HG03571 (cell line): ENCODE measurements at regions not wholly inside any gene's neighbourhood (a gene's known extent, or its start where the extent isn't known, plus 50 kb on each side); places are given as distances from the start of the nearest gene placed in this dataset.
"Not testable (repeated sequence)": the region's sequence is repeated elsewhere in the genome, so short reads cannot be mapped to it uniquely, and the experiment has no call there.

Source experiments
- ATAC-seq: cut with Tn5 transposase; IDR thresholded peaks from one replicate; pipeline ENCODE4 v1.9.1; 2021; ENCODE audit not compliant: unreplicated experiment

DNA sequence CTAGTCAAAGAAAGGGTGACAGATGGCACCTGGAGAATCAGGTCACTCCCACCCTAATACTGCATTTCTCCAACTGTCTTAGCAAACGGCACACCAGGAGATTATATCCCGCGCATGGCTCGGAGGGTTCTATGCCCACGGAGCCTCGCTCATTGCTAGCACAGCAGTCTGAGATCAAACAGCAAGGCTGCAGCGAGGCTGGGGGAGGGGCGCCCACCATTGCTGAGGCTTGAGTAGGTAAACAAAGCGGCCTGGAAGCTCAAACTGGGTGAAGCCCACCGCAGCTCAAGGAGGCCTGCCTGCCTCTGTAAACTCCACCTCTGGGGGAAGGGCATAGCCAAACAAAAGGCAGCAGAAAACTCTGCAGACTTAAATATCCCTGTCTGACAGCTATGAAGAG, 268.1 kb upstream of the GRM3 start:
- not testable (repeated sequence) for ATAC-seq

DNA sequence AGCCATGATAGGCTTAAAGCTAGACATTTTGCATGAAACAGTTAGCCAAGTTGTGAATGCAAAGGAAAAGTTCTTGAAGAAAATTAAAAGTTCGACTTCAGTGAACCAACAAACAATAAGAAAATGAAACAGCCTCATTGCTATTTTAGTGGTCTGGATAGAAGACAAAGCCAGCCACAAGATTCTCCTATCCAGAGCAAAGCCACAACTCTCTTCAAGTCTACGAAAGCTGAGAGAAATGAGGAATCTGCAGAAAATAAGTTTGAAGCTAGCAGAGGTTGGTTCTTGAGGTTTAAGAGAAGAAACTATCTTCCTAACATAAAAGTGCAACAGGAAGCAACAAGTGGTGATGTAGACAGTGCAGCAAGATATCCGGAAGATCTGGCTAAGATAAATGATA, 271.4 kb upstream of the GRM3 start:
- no peak for ATAC-seq

DNA sequence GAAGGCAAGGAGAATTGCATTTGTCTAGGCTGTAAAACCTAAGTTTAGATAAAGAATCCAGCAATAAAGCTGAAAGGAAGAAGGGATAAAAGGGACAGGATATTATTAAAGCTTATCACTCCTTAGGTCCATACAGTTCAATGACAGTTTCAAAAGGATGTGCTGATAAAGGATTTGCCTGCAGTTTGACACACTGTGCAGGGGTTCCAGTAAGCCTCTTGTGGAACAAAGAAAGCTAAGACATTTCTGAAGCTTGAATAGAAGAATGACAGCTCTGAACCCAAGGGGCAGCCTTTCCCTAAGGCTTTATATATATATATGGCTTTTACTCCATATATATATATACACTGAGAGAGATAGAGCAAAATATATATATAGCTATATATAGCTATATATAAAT, 276.8 kb upstream of the GRM3 start:
- ATAC-seq = no peak

DNA sequence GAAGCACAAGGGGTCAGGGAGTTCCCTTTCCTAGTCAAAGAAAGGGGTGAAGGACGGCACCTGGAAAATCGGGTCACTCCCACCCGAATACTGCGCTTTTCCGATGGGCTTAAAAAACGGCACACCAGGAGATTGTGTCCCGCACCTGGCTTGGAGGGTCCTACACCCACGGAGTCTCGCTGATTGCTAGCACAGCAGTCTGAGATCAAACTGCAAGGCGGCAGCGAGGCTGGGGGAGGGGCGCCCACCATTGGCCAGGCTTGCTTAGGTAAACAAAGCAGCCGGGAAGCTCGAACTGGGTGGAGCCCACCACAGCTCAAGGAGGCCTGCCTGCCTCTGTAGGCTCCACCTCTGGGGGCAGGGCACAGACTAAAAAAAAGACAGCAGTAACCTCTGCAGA, 303.3 kb upstream of the GRM3 start:
- ATAC-seq = not testable (repeated sequence)

DNA sequence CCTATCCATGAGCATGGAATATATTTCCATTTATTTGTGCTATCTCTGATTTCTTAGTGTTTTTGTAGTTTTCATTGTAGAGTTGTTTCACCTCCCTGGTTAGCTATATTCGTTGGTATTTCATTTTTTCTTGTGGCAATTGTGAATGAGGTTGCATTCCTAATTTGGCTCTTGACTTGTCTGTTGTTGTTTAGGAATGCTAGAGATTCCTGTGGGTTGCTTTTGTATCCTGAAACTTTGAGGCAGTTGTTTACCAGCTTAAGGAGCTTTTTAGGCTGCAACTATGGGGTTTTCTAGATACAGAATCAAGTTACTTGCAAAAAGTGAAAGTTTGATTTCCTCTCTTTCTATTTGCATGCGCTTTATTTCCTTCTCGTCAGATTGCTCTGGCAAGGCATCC, 304.7 kb upstream of the GRM3 start:
- no peak for ATAC-seq

DNA sequence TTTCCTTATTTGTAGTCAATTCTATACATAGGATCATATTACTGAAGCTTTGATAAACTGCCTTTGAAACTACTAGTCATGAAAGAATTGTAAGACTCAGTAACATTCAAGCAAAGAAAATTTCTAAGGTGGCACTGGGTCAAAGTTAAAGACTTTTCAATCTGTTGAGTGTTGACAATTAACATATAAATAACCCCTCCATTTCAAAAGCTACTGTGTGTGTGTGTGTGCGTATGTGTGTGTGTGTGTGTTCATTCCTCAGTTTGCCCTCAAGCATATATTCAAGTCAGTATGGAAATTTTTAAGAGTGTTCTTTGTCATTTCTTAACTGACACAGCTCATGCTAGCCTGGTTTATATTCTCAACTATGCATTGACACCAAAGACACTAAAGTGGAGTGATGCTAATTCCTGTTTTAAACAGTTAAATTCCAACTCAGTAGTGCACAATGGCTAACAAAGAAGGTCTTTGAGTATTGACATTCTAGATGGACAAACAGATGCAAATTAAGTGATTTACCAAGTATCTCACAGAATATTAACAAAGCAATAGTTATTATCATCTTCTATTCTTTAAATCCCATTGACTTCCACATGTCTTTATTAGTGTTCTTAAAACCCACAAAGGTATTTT, 314.8 kb upstream of the GRM3 start:
- no peak for ATAC-seq

DNA sequence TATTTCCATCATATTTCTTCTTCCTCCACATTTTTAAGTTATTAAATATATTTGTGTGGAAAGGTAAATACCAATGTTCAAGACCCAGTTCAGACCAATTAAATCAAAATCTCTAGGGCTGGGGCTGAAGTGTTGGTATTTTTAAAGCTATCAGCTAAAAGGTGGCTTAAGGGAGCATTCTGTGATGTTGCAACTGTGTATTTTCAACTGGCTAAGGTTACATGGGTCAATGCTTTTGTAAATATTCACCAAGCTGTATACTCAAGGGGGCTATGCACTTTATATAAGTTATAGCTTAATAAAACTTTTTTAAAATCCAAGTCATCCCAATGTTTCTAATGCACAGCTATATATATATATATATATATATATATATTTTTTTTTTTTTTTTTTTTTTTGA, 316.9 kb upstream of the GRM3 start:
- ATAC-seq = no peak

DNA sequence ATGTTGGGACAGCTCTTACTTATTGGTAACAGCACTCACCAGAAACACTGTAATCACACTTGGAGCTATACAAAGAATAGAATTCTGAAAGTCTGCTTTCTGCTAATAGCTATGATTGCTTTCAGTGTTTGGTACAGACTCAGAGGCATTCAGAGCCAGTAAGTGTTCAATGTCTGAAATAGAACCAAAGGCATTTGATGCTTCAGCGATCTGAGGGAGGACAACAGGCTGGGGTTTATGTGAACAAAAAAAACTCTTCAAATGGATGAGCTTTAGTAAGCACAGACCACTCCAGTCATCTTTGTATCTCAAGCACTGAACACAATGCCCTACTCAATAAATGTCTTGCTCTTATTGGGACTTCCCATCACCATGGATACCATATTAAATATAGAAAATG, 322.8 kb upstream of the GRM3 start:
- ATAC-seq = no peak

DNA sequence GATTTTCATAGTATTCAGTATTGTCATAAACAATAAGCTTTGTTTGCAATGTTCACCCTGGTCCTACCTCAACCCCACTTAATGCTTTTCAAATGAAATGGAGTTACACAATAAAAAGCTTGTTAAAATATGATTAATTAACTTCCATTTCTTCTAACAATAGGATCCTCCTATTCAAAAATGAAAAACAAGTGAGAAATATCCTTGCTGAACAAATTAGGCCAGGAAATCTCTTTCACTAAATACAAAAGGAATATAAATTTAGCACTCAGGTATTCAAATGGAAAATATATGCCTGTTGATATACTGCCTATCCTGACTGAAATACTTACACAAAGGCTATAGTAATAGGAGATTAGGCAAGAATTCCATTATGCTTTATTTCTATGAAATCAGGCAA, 323.4 kb upstream of the GRM3 start:
- no peak for ATAC-seq

DNA sequence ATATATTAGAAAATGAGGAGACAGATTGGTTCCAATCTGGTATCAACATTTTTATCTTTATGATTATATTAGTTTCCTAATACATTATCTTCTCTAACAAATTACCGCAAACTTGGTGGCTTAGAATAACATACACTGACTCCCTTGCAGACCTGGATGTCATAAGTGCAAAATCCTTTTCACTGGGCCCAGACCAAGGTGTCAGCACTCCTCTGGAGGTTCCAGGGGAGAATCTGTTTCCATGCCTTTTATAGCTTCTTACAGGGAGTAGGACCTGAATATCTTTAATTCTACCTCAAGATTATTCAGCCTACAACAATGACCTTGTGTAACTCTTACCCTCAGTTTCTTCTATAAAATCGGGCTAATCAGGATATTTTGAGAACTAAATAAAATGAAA, 329.9 kb upstream of the GRM3 start:
- ATAC-seq = no peak

DNA sequence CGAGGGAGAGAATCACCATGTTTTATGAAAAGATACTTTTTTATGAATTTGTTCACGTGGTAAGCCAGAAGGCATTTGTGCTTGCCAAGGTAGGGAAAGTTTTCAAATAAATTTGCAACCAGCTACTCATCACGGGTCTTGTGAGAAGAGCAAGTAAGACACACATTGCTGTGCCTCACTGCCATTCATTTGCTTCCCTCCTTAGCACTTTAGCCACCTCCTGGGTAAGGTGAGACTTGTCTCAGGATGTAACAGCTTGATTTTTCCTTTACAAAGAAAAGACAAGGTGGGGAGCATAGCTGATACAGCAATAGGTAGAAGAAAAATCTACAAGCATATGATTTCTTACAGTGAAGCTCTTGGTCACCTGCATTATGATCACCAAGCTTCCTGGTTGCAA, 342.4 kb upstream of the GRM3 start:
- no peak for ATAC-seq

DNA sequence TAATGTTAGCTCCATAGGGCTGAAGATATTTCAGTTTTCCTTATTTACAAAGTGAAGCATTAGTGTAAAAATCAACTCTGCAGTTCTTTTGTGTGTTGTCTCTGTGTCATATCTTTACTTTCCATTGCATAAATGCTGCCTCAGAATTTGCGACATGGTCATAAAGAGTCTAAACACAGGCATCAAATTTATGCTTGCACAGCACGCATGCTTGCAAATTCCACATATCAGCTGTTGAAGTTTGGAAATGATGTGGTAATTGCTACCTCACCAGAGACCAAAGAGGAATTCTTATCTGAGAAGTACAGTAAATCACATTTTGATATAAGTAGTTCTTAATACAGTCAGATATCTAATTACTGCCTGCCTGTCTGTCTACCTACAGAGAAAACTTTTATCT, 348.2 kb upstream of the GRM3 start:
- ATAC-seq = no peak

DNA sequence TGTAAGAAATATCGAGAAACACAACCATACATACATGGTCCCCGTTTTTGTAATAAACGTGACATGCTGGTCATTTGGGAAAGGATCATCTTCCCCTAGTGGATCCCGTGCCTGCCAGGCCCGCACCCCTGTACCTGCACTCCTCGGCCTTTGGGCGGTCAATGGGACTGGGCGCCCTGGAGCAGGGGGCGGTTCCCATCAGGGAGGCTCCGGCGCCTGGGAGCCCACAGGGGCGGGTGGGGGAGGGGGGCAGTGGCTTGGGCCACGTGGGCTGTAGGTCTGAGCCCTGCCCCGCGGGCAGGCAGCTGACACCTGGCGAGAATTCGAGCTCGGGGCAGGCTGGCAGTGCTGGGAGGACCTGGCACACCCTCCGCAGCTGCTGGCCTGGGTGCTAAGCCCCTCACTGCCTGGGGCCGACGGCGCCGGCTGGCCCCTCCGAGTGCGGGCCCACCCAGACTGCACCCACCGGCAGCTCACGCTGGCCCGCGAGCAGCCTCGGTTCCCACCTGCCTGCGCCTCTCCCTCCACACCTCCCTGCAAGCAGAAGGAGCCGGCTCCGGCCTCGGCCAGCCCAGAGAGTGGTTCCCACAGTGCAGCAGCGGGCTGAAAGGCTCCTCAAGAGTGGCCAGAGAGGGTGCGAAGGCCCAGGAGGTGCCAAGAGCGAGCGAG, 361.6 kb upstream of the GRM3 start:
- ATAC-seq = no peak

DNA sequence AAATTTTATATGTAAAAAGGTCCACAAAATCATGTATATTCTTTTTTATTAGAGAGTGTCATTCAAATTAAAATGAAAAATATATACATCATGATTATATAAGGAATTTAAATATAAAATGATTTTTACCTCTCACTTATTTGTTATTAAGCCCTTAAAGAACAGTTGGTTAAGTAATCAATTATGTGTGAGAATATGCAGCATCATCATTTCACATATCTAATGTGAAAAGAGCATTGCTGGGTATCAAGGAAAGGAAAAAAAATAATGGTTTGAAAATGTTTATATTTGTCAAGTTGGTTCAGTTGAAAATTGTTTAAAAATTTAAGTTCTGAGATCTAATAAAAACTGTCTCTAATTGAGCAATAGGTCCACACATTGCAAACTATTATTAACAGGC, 363.6 kb upstream of the GRM3 start:
- ATAC-seq = no peak

DNA sequence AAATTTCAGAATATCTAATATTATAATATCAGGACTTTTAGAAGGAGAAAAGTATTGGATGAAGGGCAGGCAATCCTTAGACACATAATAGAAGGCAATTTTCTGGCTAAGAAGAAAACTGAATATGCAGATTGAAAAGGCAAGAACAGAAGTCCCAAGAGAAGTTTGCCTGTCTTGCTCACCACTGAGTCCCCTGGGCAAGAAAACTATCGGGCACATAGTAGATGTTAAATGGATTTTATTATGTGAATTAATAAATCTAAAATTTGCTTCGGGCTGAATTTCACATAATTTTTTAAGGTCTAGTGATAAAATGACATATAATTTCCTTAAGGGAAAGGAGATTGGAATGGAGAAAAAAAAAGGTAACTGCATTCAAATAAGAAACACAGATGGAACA, 380.9 kb upstream of the GRM3 start:
- ATAC-seq = no peak

DNA sequence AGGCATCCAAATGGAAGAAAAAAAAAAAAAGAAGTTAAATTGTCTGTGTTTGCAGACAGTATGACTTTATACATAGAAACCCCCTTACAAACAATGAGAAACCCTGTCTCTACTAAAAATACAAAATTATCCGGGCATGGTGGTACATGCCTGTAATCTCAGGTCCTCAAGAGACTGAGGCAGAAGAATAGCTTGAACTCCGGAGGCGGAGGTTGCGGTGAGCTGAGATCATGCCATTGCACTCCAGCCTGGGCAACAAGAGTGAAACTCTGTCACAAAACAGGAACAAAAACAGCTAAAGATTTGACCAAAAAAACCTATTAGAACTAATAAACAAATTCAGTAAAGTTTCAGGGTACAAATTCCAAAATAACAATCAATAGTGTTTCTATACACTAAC, 385.8 kb upstream of the GRM3 start:
- no peak for ATAC-seq

DNA sequence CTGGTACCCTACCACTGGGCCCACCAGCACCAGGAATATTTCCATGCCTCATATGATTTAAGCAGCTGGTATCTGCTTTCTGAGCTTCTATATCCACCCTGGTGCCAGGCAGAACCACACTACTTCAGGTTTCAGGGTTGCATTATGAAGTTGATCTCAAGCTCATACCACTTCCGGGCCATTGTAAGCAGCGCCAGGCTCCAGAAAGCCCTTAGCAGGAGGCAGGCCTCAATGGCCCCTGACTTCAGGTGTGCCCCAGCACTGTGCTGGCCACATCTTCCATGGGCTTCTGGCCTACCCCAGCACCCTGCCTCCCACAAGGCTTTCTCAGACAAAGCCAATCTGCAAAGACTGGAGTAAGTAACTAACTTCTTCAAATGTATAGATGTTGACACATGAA, 391.3 kb upstream of the GRM3 start:
- no peak for ATAC-seq

DNA sequence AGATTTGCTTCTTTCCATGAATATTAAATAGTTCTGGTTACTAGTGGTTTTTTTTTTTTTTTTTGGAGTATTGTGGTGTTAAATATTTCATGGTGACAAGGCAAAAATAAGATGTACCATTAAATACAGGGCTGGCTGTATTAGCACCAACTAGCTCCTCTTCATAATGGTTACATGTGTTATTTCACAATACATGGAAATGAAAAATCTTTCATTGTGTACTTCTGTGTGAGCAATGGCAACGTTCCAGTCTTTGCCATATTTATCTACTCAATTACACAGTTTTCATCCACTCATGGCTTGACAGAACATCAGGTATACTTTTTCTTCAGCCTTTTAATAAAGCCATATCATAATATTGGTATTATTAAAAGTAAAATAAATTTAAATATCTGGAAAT, 394.7 kb upstream of the GRM3 start:
- no peak for ATAC-seq

DNA sequence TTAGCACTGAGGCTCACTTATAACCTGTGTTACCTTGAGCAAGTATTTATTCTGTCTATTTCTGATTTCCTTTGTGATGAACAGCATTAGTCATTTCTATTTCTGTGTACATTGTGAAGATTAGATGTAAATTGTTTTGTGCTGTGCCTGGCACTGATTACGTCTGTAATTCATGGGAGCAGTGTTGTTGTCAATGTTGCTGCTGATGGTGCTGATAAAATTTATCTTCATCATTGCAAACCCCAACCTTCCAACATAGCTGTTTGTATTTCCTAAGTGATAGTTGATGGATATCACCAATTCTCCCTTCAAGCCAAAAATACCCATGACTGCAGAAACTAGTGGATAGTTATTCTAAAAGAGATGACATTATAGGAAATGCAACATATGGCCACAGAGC, 400.5 kb upstream of the GRM3 start:
- no peak for ATAC-seq

DNA sequence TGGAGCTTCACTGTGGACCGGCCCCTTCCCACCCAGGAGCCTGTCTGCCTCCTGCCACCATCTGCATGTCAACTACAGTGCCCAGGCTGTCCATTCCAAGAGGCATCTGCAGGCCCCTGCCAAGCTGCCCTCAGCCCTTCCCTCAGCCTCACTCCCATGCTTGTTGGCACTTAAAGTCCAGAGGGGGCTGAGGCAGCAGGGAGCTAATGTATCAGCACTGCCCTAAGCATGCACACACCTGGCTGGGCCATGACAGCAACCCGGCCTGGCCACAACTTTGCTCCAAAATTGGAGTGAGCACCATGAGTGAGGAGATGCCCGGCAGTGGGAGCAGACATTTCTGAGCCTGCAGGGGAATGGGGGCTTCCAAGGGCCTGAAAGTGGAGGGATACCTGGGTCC, 417.5 kb upstream of the GRM3 start:
- ATAC-seq = no peak

DNA sequence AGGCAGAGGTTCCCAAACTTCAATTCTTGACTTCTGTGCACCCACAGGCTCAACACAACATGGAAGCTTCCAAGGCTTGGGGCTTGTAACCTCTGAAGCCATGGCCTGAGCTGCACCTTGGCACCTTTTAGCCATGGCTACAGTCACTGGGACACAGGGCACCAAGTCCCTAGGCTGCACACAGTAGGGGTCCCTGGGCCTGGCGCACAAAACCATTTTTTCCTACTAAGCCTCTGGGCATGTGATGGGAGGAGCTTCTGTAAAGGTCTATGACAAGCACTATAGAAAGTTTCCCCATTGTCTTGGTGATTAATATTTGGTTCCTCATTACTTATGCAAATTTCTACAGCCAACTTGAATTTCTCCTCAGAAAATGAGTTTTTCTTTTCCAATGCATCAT, 420.9 kb upstream of the GRM3 start:
- ATAC-seq = no peak

DNA sequence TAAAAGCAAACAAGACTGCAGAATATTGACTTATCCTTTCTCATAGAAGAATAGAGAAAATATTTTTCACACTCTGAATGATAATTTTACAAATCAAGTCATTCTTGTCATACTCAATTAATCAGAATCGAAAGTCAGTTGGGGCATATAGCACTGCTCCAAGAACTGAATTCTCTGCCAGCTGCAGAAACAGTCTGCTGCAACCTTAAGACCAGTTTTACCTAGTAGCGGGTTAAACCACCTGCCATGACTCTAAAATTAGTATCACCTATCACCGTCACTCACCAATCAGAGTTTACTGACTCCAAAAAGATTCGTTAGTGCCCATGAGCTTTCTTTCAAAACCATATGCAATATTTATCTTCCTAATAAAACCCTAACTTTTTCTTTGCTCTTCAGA, 429.0 kb upstream of the GRM3 start:
- ATAC-seq = no peak

DNA sequence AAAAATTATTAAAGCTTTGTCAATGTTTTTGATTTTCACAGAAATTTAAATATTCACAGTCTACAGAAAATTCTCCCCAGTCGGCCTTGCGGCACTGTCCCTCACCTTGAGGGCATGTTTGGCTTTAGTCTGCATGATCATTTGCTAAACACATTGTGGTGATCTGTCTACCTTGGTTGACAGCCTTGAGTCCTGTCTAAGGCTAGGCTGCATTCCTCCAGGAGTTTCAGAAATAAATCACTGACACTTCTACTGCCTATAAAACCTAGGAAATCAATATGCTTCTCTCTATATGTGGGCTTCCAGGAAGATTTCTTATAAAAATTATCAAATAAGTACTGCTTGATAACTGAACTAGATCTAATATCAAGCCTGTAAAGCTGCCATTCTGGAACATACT, 430.7 kb upstream of the GRM3 start:
- no peak for ATAC-seq
